HG03108 (cell line): ENCODE measurements at regions not wholly inside any gene's neighbourhood (a gene's known extent, or its start where the extent isn't known, plus 50 kb on each side); places are given as distances from the start of the nearest gene placed in this dataset.
A peak's percentile ranks its signal among the peaks of the same experiment; 100 is the strongest.

Experiments used
- ATAC-seq: cut with Tn5 transposase; IDR thresholded peaks from one replicate; pipeline ENCODE4 v1.9.1; 2021; ENCODE audit warnings: moderate library complexity; ENCODE audit not compliant: unreplicated experiment

DNA sequence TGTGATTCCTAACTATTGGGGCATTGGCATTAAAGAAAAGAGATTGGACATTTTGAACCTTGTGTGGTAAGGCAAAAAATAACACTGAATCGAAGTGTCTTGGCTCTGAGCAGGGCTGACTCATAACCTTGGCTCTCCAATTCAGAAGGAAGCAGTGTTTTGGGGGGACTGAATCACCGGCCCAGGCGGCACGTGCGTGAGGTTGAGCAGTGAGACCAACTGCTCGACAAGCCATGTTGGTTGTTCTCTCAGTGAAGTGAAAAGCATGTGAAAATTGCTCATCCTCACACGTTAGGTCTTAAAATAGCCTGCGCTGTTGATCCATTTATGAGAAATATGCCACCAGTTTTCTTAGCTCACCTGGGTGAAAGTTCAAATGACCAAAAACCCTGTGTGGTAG, 137.8 kb upstream of the SPACA1 start:
- ATAC-seq, result no peak

GRCh38 chr6:87908978-87909811, 138.4 kb upstream of the SPACA1 start:
- no peak for ATAC-seq

DNA sequence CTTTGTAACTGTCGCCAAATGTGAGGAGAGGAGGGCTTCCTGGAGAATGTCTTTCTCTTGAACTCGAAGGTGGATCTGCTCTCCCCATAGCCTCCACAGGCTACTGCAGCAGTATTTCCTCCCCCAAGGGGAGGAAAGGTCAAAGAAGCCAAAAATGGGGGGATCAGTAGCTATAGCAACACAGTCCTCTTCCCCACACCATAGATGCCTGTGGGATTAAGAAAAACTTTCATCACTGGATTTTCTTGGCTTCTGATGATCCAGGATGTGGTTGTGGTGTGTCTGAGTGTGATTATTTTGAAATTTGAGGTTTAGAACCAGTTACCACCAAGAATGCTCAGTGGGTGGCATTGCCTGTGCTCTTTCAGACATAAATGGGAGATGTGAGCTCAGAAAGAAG, 140.1 kb upstream of the SPACA1 start:
- ATAC-seq, result peak; percentile 43

GRCh38 chr6:87905101-87905641, 142.5 kb upstream of the SPACA1 start:
- peak; percentile 88 for ATAC-seq

GRCh38 chr6:87904011-87904410, 143.6 kb upstream of the SPACA1 start:
- ATAC-seq, result no peak

- no peak for ATAC-seq
These were observed 144.3 kb upstream of the SPACA1 start for GRCh38 chr6:87903323-87903722.

DNA sequence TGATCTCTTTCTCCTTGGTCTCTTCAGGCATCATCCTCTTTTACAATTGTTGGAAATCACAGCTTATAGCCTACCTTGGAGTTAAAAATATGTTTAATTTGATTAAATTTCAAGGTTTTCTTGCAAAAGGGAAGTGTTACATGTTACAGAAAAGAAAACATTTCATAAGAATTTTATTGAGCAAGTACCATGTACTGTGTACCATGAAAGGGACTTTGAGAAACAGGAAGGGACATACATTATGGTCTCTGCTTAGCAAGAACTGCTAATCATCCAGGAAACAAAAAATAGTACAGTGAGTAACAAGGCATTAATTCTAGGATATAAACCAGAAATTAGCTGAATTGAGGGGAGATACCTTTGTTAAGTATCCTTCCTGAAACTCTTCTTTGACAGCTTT, 145.3 kb upstream of the SPACA1 start:
- no peak for ATAC-seq

- no peak for ATAC-seq
These were observed 146.0 kb upstream of the SPACA1 start for GRCh38 chr6:87901613-87902012.

DNA sequence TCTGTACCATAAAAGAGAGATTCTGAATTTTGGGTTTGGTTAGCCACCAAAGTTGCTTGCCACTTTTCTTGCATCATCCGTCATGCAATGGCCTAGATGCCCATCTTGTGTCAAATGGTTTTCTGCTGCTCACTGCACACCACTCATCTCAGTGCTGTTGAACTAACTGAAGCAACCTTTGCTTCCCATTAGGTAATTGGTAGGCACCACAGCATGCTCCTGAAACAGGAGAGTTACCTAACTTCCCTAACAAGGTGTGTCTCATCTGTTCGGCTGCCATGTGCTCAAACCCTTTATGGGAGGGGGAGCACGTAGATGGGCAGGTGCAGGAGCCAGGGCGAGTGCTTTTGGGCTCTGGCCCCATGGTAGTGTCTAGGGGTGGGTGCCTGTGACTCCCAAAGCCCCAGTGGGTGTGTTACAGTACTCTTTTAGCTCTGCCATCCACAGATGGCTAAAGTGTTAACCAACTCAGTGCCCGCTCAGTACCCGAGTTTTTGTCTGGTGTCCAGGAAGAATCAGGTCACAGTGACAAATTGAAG, 147.4 kb upstream of the SPACA1 start:
- ATAC-seq, result no peak

GRCh38 chr6:87899499-87900147, 148.0 kb upstream of the SPACA1 start:
- no peak for ATAC-seq

DNA sequence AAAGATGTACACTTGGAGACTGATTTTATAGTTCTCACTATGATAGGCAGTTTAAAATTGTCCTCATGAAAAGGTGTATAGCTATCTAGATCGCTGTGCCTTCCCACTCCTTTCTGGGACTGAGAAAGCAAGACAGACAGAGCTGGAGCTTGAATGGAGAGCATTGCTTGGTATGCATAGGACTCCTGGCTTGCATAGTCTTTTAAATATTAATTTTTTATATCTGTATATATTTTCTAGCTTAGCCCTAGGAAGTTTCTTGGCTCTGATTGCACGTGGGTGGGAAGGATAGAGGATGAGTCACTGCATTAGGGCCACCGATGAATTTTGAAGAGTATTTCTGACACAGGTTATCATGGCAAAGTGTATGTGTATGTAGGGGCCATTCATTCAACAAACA, 150.0 kb upstream of the SPACA1 start:
- ATAC-seq, result no peak

DNA sequence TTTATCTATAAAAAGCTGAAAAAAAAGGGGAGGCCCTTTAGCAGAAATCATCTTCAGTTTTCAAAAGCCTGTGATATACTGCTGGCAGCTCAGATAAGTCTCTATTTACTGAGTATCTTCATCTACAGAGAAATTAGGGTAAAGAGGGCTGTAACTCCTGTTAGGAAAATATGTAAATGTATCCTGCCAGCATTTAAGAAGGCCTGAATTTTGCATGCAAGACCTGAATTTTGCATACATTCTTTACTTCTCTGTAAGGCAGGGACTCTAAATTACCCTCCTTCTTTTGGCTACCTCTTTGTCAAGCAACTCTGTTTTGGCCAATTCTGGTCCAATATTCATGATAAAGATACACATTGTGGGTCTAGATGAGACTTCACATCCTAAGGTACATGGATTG, 150.6 kb upstream of the SPACA1 start:
- ATAC-seq, result no peak

DNA sequence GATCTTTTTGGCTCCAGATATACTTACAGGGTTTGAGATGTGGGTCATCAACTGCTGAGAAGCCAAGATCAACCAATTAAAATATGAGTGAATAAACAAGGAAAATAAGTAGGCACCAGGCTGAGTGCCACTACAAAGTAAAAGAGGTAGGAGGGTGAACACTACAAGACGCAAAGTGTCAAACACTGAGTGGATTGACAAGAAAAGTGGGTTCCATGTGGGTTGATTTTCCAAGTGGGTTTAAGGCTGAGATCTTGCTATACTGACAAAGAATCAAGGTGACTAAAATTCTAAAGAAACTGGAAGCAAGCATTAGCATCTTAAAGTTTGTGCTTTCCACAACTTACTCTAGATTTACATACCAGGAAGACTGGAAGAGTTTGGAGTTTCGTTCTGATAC, 160.4 kb upstream of the SPACA1 start:
- no peak for ATAC-seq

GRCh38 chr6:87884203-87884602, 163.4 kb upstream of the SPACA1 start:
- no peak for ATAC-seq

GRCh38 chr6:87881342-87881895, 166.2 kb upstream of the SPACA1 start:
- no peak for ATAC-seq

- ATAC-seq, result peak; percentile 59
These were observed 168.3 kb upstream of the SPACA1 start for GRCh38 chr6:87879132-87879861.

DNA sequence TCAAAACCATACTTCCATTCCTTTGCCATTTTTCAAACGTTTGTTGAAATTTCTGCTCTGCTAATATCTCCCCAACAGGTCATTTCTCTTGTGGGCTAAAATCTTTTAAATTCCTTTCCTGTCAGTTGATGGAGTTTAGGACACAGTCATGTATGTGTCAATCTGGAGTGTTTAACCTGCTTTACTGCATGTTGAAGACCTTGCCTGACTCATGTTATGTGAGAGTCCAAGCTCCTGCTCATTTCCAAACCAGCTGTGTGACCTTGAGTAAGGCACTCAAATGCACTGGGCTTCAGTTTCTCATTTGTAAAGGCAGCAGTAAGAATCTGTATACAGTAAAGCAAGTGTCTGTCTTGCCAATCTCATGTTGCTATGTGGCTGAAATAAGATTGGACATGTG, 171.9 kb upstream of the SPACA1 start:
- ATAC-seq, result no peak

DNA sequence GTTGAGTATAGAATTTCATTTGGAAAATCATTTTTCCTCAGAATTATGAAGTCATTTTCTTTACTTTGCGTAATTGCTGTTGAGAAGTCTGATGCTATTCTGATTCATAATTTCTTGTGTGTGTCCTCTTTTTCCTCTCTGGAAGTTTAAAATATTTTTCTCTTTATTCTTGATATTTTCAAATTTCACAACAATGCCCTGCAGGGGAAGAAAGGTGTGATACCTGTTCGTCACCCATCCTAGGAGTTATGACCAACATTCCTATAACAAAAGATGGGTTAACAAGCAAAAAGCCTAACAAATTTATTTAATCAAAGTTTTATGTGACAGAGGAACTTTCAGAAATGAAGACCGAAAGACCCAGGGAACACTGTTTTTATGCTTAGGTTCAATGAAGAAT, 171.5 kb upstream of the AKIRIN2 start:
- no peak for ATAC-seq

GRCh38 chr6:87870556-87870955, 168.5 kb upstream of the AKIRIN2 start:
- no peak for ATAC-seq

- ATAC-seq, result no peak
These were observed 167.3 kb upstream of the AKIRIN2 start for GRCh38 chr6:87869064-87869905.
